ENCODE measurements at regions not wholly inside any gene's neighbourhood (a gene's known extent, or its start where the extent isn't known, plus 50 kb on each side); places are given as distances from the start of the nearest gene placed in this dataset.

DNA sequence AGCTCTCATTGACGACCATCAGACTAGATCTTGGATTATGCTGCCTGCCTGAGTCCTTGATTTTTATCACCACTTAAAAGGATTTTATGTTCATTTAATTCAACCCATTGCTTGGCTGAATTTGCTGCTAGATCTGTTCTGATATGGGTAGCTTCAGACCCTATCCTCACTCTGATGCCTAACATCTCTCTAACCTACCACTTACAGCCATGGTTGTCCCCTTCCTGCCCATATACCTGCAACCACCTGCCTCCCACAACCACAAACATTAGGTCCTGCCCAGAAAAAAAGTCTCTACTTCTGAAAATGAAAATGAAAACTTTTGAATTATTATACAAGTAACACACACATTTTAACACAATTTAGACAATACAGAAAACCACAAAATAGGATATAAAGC is 310.8 kb downstream of the HNRNPD start:
- no peak overlapping the region for H3K9ac ChIP-seq (ENCODE audit: control insufficient read depth, insufficient read depth, low read length)
- H2AFZ ChIP-seq (ENCODE audit: control insufficient read depth, low read depth, low read length), result no peak overlapping the region
- ChIA-PET CTCF (no interaction called here), POLR2A (no interaction called here), SMC1A (ENCODE audit: uncharacterized antibody, unreplicated experiment) (no interaction called here), RAD21 (ENCODE audit: unreplicated experiment) (no interaction called here)
- H3K4me3 ChIP-seq, result no peak overlapping the region
- DNase-seq (ENCODE audit: low read depth, low spot score), result no peak
- ATAC-seq, result no peak
- 11% methylated on average over 1 of the region's 1 CpG for WGBS (ENCODE audit: insufficient coverage, insufficient replicate concordance, low lambda C conversion rate, missing lambda C conversion rate)
- no peak for FAIRE-seq
- H3K27ac ChIP-seq (ENCODE audit: control insufficient read depth, insufficient read depth), result no peak overlapping the region
- no peaks in the 10 kb centered on the region for H3K79me2 ChIP-seq (ENCODE audit: control insufficient read depth, insufficient read depth, low read length)
- no peaks in the 10 kb centered on the region for H3K4me1 ChIP-seq (ENCODE audit: control insufficient read depth, insufficient read depth, low read length)
- H3K4me2 ChIP-seq (ENCODE audit: control insufficient read depth, insufficient read depth), result no peak overlapping the region
- H3K27me3 ChIP-seq (replicated peaks in 1 of 2; ENCODE audit: control insufficient read depth in 2 of 2, insufficient read depth in 2 of 2, low read length in 1 of 2), result no peaks in the 10 kb centered on the region; a peak in 1 of 4 replicates
- intact Hi-C loops (cut with micrococcal nuclease; ENCODE audit: unreplicated experiment), result no loop called here
- in situ Hi-C loops (cut with MboI), result no loop called here
- no peaks in the 10 kb centered on the region for H3K9me3 ChIP-seq (replicated peaks; ENCODE audit: control insufficient read depth, insufficient read depth, low read length)
- no peaks in the 10 kb centered on the region for H4K20me1 ChIP-seq (ENCODE audit: control insufficient read depth, insufficient read depth)
- BruUV-seq (replicated peaks), result no TSS peak
- no peaks in the 10 kb centered on the region for H3K36me3 ChIP-seq (ENCODE audit: control insufficient read depth in 2 of 2, insufficient read depth in 2 of 2, low read length in 1 of 2)
- TF ChIP-seq SMC3 (IDR thresholded peaks at IDR 0.05; ENCODE audit: borderline replicate concordance, low read length) (no peak), SP1 (IDR thresholded peaks at IDR 0.05; ENCODE audit: low read depth, low read length) (no peak), EED (IDR thresholded peaks at IDR 0.05; ENCODE audit: low read depth) (no peak), JUND (IDR thresholded peaks at IDR 0.05; ENCODE audit: low read depth, low read length) (no peak), ZBED1 (IDR thresholded peaks at IDR 0.05; ENCODE audit: borderline replicate concordance) (no peak), ATF2 (IDR thresholded peaks at IDR 0.05; ENCODE audit: low read length) (no peak), BHLHE40 (IDR thresholded peaks at IDR 0.05; ENCODE audit: borderline replicate concordance in 1 of 2, low read depth in 2 of 2, low read length in 1 of 2) (no peak), POLR2A (IDR thresholded peaks at IDR 0.05; ENCODE audit: low read depth, low read length) (no peak), FOXM1 (IDR thresholded peaks at IDR 0.05; ENCODE audit: low read depth, low read length) (no peak), ZNF274 (IDR thresholded peaks at IDR 0.05; ENCODE audit: insufficient read depth, insufficient read length) (no peak), RAD51 (IDR thresholded peaks at IDR 0.05) (no peak), STAT1 (conservative IDR thresholded peaks at IDR 0.05) (no peak), SMAD1 (IDR thresholded peaks at IDR 0.05; ENCODE audit: low read depth, partially characterized antibody) (no peak), SUZ12 (IDR thresholded peaks at IDR 0.05; ENCODE audit: unreplicated experiment) (no peak), E2F8 (IDR thresholded peaks at IDR 0.05; ENCODE audit: low read depth, partially characterized antibody) (no peak), NR2C1 (IDR thresholded peaks at IDR 0.05) (no peak)
- TF ChIP-seq, protein P1, sequence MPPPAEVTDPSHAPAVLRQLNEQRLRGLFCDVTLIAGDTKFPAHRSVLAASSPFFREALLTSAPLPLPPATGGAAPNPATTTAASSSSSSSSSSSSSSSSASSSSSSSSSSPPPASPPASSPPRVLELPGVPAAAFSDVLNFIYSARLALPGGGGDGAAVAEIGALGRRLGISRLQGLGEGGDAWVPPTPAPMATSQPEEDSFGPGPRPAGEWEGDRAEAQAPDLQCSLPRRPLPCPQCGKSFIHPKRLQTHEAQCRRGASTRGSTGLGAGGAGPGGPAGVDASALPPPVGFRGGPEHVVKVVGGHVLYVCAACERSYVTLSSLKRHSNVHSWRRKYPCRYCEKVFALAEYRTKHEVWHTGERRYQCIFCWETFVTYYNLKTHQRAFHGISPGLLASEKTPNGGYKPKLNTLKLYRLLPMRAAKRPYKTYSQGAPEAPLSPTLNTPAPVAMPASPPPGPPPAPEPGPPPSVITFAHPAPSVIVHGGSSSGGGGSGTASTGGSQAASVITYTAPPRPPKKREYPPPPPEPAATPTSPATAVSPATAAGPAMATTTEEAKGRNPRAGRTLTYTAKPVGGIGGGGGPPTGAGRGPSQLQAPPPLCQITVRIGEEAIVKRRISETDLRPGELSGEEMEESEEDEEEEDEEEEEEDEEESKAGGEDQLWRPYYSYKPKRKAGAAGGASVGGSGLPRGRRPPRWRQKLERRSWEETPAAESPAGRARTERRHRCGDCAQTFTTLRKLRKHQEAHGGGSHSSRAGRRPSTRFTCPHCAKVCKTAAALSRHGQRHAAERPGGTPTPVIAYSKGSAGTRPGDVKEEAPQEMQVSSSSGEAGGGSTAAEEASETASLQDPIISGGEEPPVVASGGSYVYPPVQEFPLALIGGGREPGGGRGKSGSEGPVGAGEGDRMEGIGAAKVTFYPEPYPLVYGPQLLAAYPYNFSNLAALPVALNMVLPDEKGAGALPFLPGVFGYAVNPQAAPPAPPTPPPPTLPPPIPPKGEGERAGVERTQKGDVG (CRISPR knock-in tag; IDR thresholded peaks at IDR 0.05), result no peak
- TF ChIP-seq, protein P2, sequence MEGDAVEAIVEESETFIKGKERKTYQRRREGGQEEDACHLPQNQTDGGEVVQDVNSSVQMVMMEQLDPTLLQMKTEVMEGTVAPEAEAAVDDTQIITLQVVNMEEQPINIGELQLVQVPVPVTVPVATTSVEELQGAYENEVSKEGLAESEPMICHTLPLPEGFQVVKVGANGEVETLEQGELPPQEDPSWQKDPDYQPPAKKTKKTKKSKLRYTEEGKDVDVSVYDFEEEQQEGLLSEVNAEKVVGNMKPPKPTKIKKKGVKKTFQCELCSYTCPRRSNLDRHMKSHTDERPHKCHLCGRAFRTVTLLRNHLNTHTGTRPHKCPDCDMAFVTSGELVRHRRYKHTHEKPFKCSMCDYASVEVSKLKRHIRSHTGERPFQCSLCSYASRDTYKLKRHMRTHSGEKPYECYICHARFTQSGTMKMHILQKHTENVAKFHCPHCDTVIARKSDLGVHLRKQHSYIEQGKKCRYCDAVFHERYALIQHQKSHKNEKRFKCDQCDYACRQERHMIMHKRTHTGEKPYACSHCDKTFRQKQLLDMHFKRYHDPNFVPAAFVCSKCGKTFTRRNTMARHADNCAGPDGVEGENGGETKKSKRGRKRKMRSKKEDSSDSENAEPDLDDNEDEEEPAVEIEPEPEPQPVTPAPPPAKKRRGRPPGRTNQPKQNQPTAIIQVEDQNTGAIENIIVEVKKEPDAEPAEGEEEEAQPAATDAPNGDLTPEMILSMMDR (IDR thresholded peaks at IDR 0.05 in 2 of 3, conservative IDR thresholded peaks at IDR 0.05 in 1 of 3; ENCODE audit: control insufficient read depth in 2 of 3, extremely low read depth in 1 of 3, insufficient read depth in 1 of 3, low read depth in 3 of 3, low read length in 3 of 3), result no peak

Measured in GM12878 (cell line).